K562 (cell line): ENCODE measurements at regions not wholly inside any gene's neighbourhood (a gene's known extent, or its start where the extent isn't known, plus 50 kb on each side); places are given as distances from the start of the nearest gene placed in this dataset.

Experiments
- ARID4B ChIP-seq: sonication (generic); formaldehyde crosslinking; IDR thresholded peaks from 2 replicates; pipeline ENCODE4 v1.8.0; 2022; ENCODE audit warnings: mild to moderate bottlenecking, missing genetic modification reagents
- BRF1 ChIP-seq: IDR thresholded peaks from 3 replicates; pipeline ENCODE4 v1.6.1; 2011; ENCODE audit warnings: borderline replicate concordance, mild to moderate bottlenecking; ENCODE audit not compliant: insufficient read length; ENCODE audit errors: extremely low read depth
- CBFA2T3 ChIP-seq: fragments of 450-650 bp; IDR thresholded peaks from 2 replicates; pipeline ENCODE4 v1.6.1; 2017
- CEBPB ChIP-seq: fragments of 450-650 bp; IDR thresholded peaks from 2 replicates; pipeline ENCODE4 v1.6.1; 2016; ENCODE audit warnings: missing genetic modification characterization, missing compliant biosample characterization
- CEBPZ ChIP-seq: fragments of 150-350 bp; IDR thresholded peaks from 2 replicates; pipeline ENCODE4 v1.6.1; 2014; ENCODE audit warnings: low read depth, mild to moderate bottlenecking, low read length, borderline replicate concordance
- ETS2 ChIP-seq: IDR thresholded peaks from 2 replicates; pipeline ENCODE4 v1.6.1; 2016; ENCODE audit warnings: borderline replicate concordance, missing genetic modification characterization, mild to moderate bottlenecking, moderate library complexity, missing compliant biosample characterization; ENCODE audit not compliant: poor library complexity, severe bottlenecking
- GMEB1 ChIP-seq: fragments of 250-450 bp; sonication (Bioruptor Pico); IDR thresholded peaks from 2 replicates; pipeline ENCODE4 v1.4.0; 2020; ENCODE audit warnings: mild to moderate bottlenecking
- ILK ChIP-seq: fragments of 450-650 bp; IDR thresholded peaks from 2 replicates; pipeline ENCODE4 v1.6.1; 2016; ENCODE audit warnings: missing genetic modification characterization, low read depth, mild to moderate bottlenecking, missing compliant biosample characterization, moderate library complexity, borderline replicate concordance
- L3MBTL2 ChIP-seq: fragments of 450-650 bp; IDR thresholded peaks from 2 replicates; pipeline ENCODE4 v1.6.1; 2016; ENCODE audit warnings: mild to moderate bottlenecking, moderate library complexity
- NCOA6 ChIP-seq: fragments of 450-650 bp; IDR thresholded peaks from 2 replicates; pipeline ENCODE4 v1.6.1; 2017; ENCODE audit warnings: mild to moderate bottlenecking
- SPI1 ChIP-seq: IDR thresholded peaks from 2 replicates; pipeline ENCODE4 v1.6.1; 2011; ENCODE audit warnings: low read depth, low read length, control low read depth, borderline replicate concordance
- ZFPM2 ChIP-seq: fragments of 250-450 bp; sonication (Bioruptor Pico); IDR thresholded peaks from 2 replicates; pipeline ENCODE4 v1.5.1; 2022; ENCODE audit warnings: mild to moderate bottlenecking
- ZNF764 ChIP-seq: fragments of 250-450 bp; sonication (Bioruptor Pico); IDR thresholded peaks from 2 replicates; pipeline ENCODE4 v1.4.0; 2020; ENCODE audit warnings: low read depth, mild to moderate bottlenecking, moderate library complexity
- TF ChIP-seq, protein P1 (sequence below): fragments of 150-350 bp; conservative IDR thresholded peaks from 2 replicates; pipeline ENCODE4 v1.6.1; 2014; ENCODE audit warnings: low read length
- TF ChIP-seq, protein P2 (sequence below): fragments of 250-450 bp; sonication (Bioruptor Pico); IDR thresholded peaks from 2 replicates; pipeline ENCODE4 v1.4.0; 2020; ENCODE audit warnings: borderline replicate concordance

DNA sequence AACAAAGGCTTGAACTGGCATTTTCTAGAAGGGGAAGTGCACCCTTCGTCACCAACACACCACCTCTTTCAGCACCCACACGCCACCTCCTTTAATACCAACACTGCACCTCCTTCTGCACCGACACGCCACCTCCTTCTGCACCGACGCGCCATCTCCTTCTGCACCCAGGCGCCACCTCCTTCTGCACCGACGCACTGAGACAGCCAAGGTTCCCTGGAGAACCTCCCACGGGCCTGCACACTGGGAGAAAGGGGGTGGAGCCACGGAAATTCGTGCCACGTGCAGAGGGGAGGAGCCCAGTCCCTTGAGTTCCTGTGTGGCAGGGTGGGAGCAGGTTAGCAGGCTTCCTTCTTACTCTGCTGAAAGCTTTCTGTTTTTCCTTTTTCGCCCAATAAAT, 327.9 kb upstream of the C1orf174 start (continued):
- no peak for TF ChIP-seq BRF1
- TF ChIP-seq SPI1 = 0 out of 2 replicates have a peak, but pooled peaks have one; percentile 1
- no peak for TF ChIP-seq CEBPZ
- no peak for TF ChIP-seq ETS2 (tag)
- no peak for TF ChIP-seq CBFA2T3
- no peak for TF ChIP-seq NCOA6
- no peak for TF ChIP-seq ILK (tag)
- no peak for TF ChIP-seq GMEB1 (CRISPR knock-in tag)
- TF ChIP-seq, protein P1, sequence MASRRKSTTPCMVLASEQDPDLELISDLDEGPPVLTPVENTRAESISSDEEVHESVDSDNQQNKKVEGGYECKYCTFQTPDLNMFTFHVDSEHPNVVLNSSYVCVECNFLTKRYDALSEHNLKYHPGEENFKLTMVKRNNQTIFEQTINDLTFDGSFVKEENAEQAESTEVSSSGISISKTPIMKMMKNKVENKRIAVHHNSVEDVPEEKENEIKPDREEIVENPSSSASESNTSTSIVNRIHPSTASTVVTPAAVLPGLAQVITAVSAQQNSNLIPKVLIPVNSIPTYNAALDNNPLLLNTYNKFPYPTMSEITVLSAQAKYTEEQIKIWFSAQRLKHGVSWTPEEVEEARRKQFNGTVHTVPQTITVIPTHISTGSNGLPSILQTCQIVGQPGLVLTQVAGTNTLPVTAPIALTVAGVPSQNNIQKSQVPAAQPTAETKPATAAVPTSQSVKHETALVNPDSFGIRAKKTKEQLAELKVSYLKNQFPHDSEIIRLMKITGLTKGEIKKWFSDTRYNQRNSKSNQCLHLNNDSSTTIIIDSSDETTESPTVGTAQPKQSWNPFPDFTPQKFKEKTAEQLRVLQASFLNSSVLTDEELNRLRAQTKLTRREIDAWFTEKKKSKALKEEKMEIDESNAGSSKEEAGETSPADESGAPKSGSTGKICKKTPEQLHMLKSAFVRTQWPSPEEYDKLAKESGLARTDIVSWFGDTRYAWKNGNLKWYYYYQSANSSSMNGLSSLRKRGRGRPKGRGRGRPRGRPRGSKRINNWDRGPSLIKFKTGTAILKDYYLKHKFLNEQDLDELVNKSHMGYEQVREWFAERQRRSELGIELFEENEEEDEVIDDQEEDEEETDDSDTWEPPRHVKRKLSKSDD = no peak
- TF ChIP-seq, protein P2, sequence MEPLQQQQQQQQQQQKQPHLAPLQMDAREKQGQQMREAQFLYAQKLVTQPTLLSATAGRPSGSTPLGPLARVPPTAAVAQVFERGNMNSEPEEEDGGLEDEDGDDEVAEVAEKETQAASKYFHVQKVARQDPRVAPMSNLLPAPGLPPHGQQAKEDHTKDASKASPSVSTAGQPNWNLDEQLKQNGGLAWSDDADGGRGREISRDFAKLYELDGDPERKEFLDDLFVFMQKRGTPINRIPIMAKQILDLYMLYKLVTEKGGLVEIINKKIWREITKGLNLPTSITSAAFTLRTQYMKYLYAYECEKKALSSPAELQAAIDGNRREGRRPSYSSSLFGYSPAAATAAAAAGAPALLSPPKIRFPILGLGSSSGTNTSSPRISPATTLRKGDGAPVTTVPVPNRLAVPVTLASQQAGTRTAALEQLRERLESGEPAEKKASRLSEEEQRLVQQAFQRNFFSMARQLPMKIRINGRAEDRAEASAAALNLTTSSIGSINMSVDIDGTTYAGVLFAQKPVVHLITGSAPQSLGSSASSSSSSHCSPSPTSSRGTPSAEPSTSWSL (CRISPR knock-in tag) = no peak
- no peak for TF ChIP-seq L3MBTL2
- TF ChIP-seq ARID4B (CRISPR knock-in tag) = no peak
- no peak for TF ChIP-seq ZNF764 (CRISPR knock-in tag)
- no peak for TF ChIP-seq CEBPB (tag)
- no peak for TF ChIP-seq ZFPM2 (CRISPR knock-in tag)
